CD4-positive, alpha-beta T cell treated with Interleukin-21 for 1 hour (primary cell): ENCODE measurements at regions not wholly inside any gene's neighbourhood (a gene's known extent, or its start where the extent isn't known, plus 50 kb on each side); places are given as distances from the start of the nearest gene placed in this dataset.

Experiments used
- DNase-seq: peaks from one replicate; pipeline ENCODE4 v3.0.0-alpha.2; 2020

- DNase-seq, result no peak
These were observed 106.0 kb upstream of the ZNF32 start for GRCh38 chr10:43754569-43755260.

- DNase-seq, result no peak
These were observed 104.8 kb upstream of the ZNF32 start for GRCh38 chr10:43753397-43754061.

GRCh38 chr10:43752682-43753081 is 104.0 kb upstream of the ZNF32 start:
- no peak for DNase-seq

GRCh38 chr10:43751646-43752045 is 103.0 kb upstream of the ZNF32 start:
- no peak for DNase-seq

GRCh38 chr10:43749940-43750552 is 101.4 kb upstream of the ZNF32 start:
- DNase-seq, result no peak

GRCh38 chr10:43749145-43749576 is 100.5 kb upstream of the ZNF32 start:
- DNase-seq, result no peak

- DNase-seq, result no peak
These were observed 99.9 kb upstream of the ZNF32 start for GRCh38 chr10:43748560-43748959.

GRCh38 chr10:43746906-43747305 is 98.2 kb upstream of the ZNF32 start:
- DNase-seq, result no peak

GRCh38 chr10:43739161-43739560 is 90.5 kb upstream of the ZNF32 start:
- DNase-seq, result no peak

GRCh38 chr10:43737003-43737402 is 88.3 kb upstream of the ZNF32 start:
- no peak for DNase-seq

- DNase-seq, result no peak
These were observed 87.2 kb upstream of the ZNF32 start for GRCh38 chr10:43735907-43736306.

- DNase-seq, result no peak
These were observed 86.0 kb upstream of the ZNF32 start for GRCh38 chr10:43734716-43735115.

GRCh38 chr10:43731486-43731885 is 82.8 kb upstream of the ZNF32 start:
- no peak for DNase-seq

- no peak for DNase-seq
These were observed 79.7 kb upstream of the ZNF32 start for GRCh38 chr10:43728425-43728824.

- no peak for DNase-seq
These were observed 79.3 kb upstream of the ZNF32 start for GRCh38 chr10:43727935-43728334.

GRCh38 chr10:43715334-43715733 is 66.7 kb upstream of the ZNF32 start:
- DNase-seq, result no peak

GRCh38 chr10:43712821-43713584 is 64.3 kb upstream of the ZNF32 start:
- DNase-seq, result no peak

GRCh38 chr10:43710772-43711471 is 62.2 kb upstream of the ZNF32 start:
- no peak for DNase-seq

- no peak for DNase-seq
These were observed 59.6 kb upstream of the ZNF32 start for GRCh38 chr10:43708262-43708661.

GRCh38 chr10:43707770-43708169 is 59.1 kb upstream of the ZNF32 start:
- DNase-seq, result no peak

- DNase-seq, result no peak
These were observed 57.5 kb upstream of the ZNF32 start for GRCh38 chr10:43706166-43706565.

GRCh38 chr10:43703286-43703685 is 54.6 kb upstream of the ZNF32 start:
- no peak for DNase-seq

- no peak for DNase-seq
These were observed 54.2 kb upstream of the ZNF32 start for GRCh38 chr10:43702936-43703281.
